SHP77 (cell line): ENCODE measurements at regions not wholly inside any gene's neighbourhood (a gene's known extent, or its start where the extent isn't known, plus 50 kb on each side); places are given as distances from the start of the nearest gene placed in this dataset.
"Not testable (repeated sequence)": the region's sequence is repeated elsewhere in the genome, so short reads cannot be mapped to it uniquely, and the experiment has no call there.

ENCODE experiments used
- DNase-seq, 2 experiments: peaks; one replicate each; lab custom pipeline; 2025; lab: John Stamatoyannopoulos, UW

DNA sequence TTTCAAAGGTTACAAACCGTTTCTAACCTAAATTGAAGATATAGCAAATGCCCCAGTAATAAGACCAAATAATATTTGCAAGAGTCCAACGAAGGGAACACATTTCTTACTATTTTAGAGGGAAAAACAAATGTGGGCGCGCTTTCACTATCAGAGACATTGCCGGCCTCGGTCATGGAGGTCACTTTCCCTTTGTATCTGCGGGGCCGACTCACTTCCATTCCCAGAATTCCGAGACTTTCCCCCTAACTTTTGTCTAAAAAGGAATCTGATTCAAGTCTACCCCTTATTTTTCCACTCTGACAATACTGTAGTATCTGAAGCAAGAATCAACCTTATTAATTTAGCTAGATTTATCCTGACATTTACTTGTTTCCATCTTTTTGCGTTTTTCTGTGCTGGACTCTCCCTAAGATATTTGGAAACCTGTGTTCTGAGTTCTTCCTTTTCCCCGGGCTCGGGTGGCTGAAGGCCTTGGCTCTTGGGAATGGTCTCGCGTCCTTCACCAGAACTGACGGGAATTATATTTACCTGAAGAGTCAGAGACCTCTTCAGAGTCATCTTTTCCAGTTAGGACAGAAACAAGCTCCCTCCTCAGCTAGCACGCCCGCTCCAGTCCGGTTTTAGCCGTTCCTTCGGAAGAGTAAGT is 71.8 kb upstream of the ZNF184 start:
- DNase-seq, result no peak

DNA sequence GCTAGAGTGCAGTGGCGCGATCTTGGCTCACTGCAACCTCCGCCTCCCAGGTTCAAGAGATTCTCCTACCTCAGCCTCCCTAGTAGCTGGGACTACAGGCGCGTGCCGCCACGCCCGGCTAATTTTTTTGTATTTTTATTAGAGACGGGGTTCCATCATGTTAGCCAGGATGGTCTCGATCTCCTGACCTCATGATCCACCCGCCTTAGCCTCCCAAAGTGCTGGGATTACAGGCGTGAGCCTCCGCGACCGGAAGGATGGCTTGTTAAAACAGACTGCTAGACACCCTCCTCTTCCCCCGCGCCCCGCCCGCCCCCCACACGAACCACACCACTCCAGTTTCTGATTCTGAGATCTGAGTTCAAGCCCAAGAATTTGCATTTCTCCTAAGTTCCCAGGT is 71.2 kb upstream of the ZNF184 start:
- not testable (repeated sequence) for DNase-seq

DNA sequence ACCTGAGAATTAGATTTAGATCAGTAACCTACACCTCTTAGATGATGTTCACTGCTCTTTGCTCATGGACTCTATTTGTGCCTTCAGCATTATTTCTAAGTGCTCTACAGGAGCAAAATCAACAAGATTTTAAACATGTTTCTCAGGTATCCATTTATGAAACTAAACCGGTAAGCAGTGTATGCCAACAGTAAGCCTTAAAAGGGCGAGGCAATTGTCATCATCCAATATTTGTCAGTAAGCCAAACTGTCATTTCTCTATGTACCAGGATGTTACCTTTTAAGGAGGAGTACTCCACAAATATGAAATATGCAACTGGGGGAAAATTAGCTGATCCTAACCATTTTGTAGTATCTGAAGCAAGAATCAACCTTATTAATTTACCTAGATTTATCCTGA is 69.6 kb upstream of the ZNF184 start:
- no peak for DNase-seq

DNA sequence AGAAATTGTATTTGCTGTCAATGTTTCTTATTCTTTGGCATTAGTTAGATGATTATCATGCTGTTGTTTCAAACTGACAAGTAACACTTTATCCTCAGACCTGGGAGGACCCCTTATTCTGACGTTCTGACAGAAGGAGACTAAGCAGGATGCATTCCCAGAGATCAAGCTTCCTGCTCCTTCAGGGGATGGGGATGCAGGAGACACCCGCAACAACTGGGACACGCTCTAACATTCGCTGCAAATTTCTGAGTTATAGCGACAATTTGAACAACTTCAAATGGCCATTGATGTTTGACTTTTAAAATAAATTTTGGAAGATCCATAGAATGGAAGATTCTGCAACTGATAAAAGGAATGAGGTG is 69.0 kb upstream of the ZNF184 start:
- DNase-seq, result no peak

DNA sequence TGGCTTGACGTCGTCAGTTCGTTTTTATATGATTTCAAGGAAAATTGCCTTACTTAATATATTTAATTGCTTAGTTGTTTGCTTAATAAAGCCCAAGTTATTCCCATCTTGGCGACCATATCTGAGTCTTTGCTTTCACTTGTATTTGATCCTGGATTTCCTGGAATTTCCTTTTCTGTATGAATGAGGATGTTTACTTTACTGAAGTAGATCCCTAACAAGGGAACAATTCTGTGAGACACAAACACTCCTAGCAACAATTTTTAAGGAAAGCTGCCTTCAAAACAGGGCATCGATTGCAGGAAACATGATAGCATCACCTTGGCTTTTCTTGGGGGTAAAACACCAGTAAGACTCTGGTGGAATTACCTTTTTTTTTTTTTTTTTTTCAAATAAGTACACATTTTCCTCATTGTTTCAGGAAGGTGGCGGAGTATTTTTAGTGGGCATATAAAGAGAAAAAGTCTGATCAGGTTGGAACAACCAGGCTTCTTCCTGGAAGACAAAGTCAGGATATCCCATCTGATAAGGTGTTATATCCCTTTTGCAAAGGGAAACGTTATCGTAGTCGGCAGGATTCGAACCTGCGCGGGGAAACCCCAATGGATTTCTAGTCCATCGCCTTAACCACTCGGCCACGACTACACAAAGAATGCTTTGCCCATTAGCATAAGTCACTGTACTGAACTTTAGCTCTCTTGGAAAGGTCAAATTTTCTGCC is 68.5 kb upstream of the ZNF184 start:
- no peak for DNase-seq

DNA sequence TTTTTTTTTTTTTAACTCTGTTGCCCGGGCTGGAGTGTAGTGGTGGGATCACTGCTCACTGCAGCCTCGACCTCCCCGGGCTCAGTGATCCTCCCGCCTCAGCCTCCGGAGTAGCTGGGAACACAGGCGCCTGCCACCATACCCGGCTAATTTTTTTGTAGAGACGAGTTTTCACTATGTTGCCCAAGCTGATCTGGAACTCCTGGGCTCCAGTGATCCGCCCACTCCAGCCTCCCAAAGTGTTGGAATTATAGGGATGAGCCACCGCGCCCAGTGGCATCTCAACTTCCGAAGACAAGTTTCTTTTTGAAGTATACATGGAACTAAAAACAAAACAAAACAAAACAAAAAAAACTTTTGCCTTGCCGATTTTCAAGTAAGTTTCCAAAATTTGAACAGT is 66.6 kb upstream of the ZNF184 start:
- DNase-seq, result no peak

DNA sequence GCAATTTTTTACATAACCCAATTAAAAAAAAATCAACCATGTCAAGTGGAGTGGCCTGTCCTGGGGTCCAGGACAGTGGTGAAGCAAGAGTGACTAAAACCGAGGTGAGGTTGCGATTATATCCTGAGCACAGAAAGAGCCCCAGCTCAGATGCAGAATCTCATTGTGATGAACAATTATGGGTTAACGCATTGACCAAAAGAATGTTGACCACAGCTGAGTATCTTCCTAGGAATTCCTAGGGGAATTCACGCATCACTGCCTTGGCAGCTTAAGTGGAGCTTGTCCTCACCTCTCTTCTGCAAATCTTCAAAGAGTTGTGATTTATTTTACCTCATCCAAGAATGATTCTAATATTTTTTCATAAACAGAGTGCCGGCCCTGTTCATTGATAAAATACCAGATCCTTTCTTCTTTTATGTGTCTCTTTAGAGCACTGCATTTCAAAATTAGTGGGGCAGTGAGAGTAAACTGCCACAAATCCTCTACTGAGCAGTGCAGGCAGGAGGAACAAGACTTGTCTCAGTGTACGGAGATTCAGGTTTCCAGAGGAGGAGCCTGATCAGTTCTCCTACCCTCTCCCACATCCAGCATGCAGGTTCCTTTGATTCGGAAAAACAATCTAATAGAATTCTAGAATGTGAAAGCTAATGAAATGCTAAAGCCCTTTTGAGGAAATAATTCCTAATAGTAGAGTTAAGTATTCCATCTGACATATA is 60.1 kb upstream of the ZNF184 start:
- DNase-seq, result no peak

DNA sequence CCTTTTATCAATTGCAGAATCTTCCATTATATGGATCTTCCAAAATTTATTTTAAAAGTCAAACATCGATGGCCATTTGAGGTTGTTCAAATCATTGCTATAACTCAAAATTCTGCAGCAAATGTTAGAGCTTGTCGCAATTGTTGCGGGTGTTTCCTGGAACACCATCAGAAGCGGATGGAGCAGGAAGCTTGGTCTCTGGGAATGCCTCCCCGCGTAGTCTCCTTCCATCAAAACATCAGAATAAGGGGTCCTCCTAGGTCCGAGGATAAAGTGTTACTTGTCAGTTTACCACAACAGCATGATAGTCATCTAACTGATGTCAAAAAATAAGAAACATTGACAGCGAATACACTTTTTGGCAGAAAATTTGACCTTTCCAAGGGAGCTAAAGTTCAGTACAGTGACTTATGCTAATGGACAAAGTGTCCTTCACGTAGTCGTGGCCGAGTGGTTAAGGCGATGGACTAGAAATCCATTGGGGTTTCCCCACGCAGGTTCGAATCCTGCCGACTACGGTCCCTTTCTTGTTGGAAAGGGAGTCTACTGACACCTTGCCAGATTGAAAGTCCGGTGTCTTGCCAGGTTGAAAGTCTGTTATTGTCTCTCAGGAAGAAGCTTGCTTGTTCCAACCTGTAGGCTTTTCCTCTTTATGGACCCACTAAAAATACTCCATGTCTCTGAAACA is 59.0 kb upstream of the ZNF184 start:
- DNase-seq, result no peak

DNA sequence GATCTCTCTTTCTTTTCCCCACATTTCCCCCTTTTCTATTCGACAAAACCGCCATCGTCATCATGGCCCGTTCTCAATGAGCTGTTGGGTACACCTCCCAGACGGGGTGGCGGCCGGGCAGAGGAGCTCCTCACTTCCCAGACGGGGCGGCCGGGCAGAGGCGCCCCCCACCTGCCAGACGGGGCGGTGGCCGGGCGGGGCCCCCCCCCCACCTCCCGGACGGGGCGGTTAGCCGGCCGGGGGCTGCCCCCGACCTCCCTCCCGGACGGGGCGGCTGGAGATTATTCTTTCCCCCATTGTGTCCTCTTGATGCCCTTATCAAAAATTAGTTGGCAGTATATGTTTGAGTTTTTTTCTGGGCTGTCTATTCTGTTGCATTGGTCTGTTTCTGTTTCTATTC is 56.9 kb upstream of the ZNF184 start:
- DNase-seq, result not testable (repeated sequence)

DNA sequence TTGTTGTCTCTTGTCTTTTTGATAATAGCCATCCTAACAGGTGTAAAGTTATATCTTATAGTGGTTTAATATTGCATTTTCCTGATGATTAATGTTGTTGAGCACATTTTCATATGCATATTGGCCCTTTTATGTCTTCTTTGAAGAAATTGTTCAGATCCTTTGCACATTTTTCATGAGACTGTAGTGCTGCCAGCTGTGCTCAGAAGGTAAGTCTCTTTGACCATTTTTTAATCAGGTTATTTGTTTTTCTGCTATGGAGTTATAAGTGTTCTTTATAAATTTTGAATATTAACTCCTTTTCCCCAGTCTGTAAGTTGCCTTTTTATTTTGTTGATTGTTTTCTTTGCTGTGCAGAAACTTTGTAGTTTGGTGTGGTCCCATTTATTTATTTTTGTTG is 55.8 kb upstream of the ZNF184 start:
- DNase-seq, result no peak
